Trophoblast cell (in vitro differentiated cells and primary cell): ENCODE measurements at regions not wholly inside any gene's neighbourhood (a gene's known extent, or its start where the extent isn't known, plus 50 kb on each side); places are given as distances from the start of the nearest gene placed in this dataset.
A peak's percentile ranks its signal among the peaks of the same experiment; 100 is the strongest.
"Not testable (repeated sequence)": the region's sequence is repeated elsewhere in the genome, so short reads cannot be mapped to it uniquely, and the experiment has no call there.

Experiments used
- DNase-seq, 2 donors: peaks; one replicate each; pipeline ENCODE4 v3.0.0-alpha.2; 2016
- H2AFZ ChIP-seq: 2 replicates; pipeline ENCODE4 v1.6.1; 2013; ENCODE audit warnings: low read length, moderate library complexity, mild to moderate bottlenecking; ENCODE audit not compliant: insufficient read depth, poor library complexity
- H2AK5ac ChIP-seq: 2 replicates; pipeline ENCODE4 v1.6.1; 2013; ENCODE audit warnings: mild to moderate bottlenecking, low read length
- H2BK120ac ChIP-seq: 2 replicates; pipeline ENCODE4 v1.6.1; 2013; ENCODE audit warnings: low read length, mild to moderate bottlenecking, moderate library complexity; ENCODE audit not compliant: insufficient read depth, poor library complexity
- H2BK12ac ChIP-seq: 2 replicates; pipeline ENCODE4 v1.6.1; 2013; ENCODE audit warnings: mild to moderate bottlenecking, low read length, moderate library complexity
- H2BK5ac ChIP-seq: 2 replicates; pipeline ENCODE4 v1.6.1; 2013; ENCODE audit warnings: low read length, low read depth, moderate library complexity, mild to moderate bottlenecking; ENCODE audit not compliant: poor library complexity
- H3K14ac ChIP-seq: 2 replicates; pipeline ENCODE4 v1.6.1; 2013; ENCODE audit warnings: mild to moderate bottlenecking, low read length
- H3K18ac ChIP-seq: 2 replicates; pipeline ENCODE4 v1.6.1; 2013; ENCODE audit warnings: mild to moderate bottlenecking, low read length
- H3K23ac ChIP-seq: 2 replicates; pipeline ENCODE4 v1.6.1; 2013; ENCODE audit warnings: low read length
- H3K27ac ChIP-seq: 2 replicates; pipeline ENCODE4 v1.5.1; 2013; ENCODE audit warnings: low read depth, mild to moderate bottlenecking, inconsistent platforms, low read length, moderate library complexity
- H3K27me3 ChIP-seq: 2 replicates; pipeline ENCODE4 v1.6.1; 2013; ENCODE audit warnings: inconsistent platforms, mild to moderate bottlenecking, low read length, moderate library complexity; ENCODE audit not compliant: insufficient read depth
- H3K36me3 ChIP-seq, 2 experiments: 1 replicate in 1 of 2; 2 replicates in 1 of 2; pipeline ENCODE4 v1.6.1; 2013; ENCODE audit warnings: low read length in 2 of 2, mild to moderate bottlenecking in 2 of 2, moderate library complexity in 1 of 2; ENCODE audit not compliant: insufficient read depth in 2 of 2, control insufficient read depth in 1 of 2
- H3K4ac ChIP-seq: 2 replicates; pipeline ENCODE4 v1.6.1; 2013; ENCODE audit warnings: low read depth, mild to moderate bottlenecking, low read length, moderate library complexity
- H3K4me1 ChIP-seq, 2 experiments: 1 replicate in 1 of 2; 2 replicates in 1 of 2; pipeline ENCODE4 v1.6.1; 2013; ENCODE audit warnings: low read length in 2 of 2, mild to moderate bottlenecking in 2 of 2, moderate library complexity in 1 of 2; ENCODE audit not compliant: insufficient read depth in 2 of 2, control insufficient read depth in 1 of 2
- H3K4me2 ChIP-seq: 2 replicates; pipeline ENCODE4 v1.6.1; 2013; ENCODE audit warnings: inconsistent platforms, mild to moderate bottlenecking, low read length, moderate library complexity
- H3K4me3 ChIP-seq: 2 replicates; pipeline ENCODE4 v1.5.1; 2013; ENCODE audit warnings: mild to moderate bottlenecking, low read depth, low read length, inconsistent platforms
- H3K79me1 ChIP-seq: one replicate; pipeline ENCODE4 v1.6.1; 2013; ENCODE audit warnings: low read length
- H3K79me2 ChIP-seq: 2 replicates; pipeline ENCODE4 v1.6.1; 2013; ENCODE audit warnings: low read length, mild to moderate bottlenecking; ENCODE audit not compliant: control insufficient read depth, insufficient read depth, poor library complexity
- H3K9ac ChIP-seq: 2 replicates; pipeline ENCODE4 v1.6.1; 2013; ENCODE audit warnings: mild to moderate bottlenecking, low read length
- H3K9me3 ChIP-seq: 2 replicates; pipeline ENCODE4 v1.6.1; 2013; ENCODE audit warnings: low read depth, mild to moderate bottlenecking, control low read depth, inconsistent platforms, low read length; ENCODE audit not compliant: insufficient read depth
- H4K12ac ChIP-seq: 2 replicates; pipeline ENCODE4 v1.6.1; 2013; ENCODE audit warnings: low read depth, mild to moderate bottlenecking, low read length, moderate library complexity
- H4K8ac ChIP-seq: 2 replicates; pipeline ENCODE4 v1.6.1; 2013; ENCODE audit warnings: low read depth, mild to moderate bottlenecking, low read length, moderate library complexity
- H4K91ac ChIP-seq: one replicate; pipeline ENCODE4 v1.6.1; 2013; ENCODE audit warnings: low read depth, mild to moderate bottlenecking, low read length, moderate library complexity
- WGBS: extraction: QIAGEN DNeasy Blood & Tissue Kit; methylation state at CpG from one replicate; pipeline ENCODE4 v1.1.7; 2013; ENCODE audit warnings: missing lambda C conversion rate; ENCODE audit not compliant: insufficient read length, insufficient coverage; ENCODE audit errors: extremely low coverage; 5-methylcytosine and 5-hydroxymethylcytosine counted together

DNA sequence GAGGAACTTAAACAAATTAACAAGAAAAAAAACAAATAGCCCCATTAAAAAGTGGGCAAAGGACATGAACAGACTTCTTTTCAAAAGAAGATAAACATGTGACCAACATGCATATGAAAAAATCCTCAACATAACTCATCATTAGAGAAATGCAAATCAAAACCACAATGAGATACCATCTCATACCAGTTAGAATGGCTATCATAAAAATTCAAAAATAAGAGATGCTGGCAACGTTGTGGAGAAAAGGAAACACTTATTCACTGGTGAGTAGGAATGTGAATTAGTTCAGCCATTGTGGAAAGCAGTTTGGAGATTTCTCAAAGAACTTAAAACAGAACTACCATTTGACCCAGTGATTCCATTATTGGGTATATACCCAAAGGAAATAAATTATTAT, 189.1 kb upstream of the TMEM106B start:
- not testable (repeated sequence) for H3K14ac ChIP-seq, H4K8ac ChIP-seq, H3K4ac ChIP-seq, H3K9me3 ChIP-seq, H3K9ac ChIP-seq, H3K27me3 ChIP-seq, DNase-seq, H2BK5ac ChIP-seq, H3K4me3 ChIP-seq, H2AK5ac ChIP-seq, H4K12ac ChIP-seq, H3K79me1 ChIP-seq, H3K23ac ChIP-seq, H3K36me3 ChIP-seq, H2BK12ac ChIP-seq, H2BK120ac ChIP-seq, H3K4me2 ChIP-seq, H2AFZ ChIP-seq, H3K27ac ChIP-seq, H3K79me2 ChIP-seq, H3K18ac ChIP-seq, H3K4me1 ChIP-seq, H4K91ac ChIP-seq
- no CpG with 5 or more reads among the region's 1 CpG for WGBS

- H3K27ac ChIP-seq = no peak overlapping the region
- no peak overlapping the region for H3K23ac ChIP-seq
- H3K4me1 ChIP-seq = peaks cover 3 to 5% of the 10 kb centered on the region in 2 experiments
- no peak overlapping the region for H2BK12ac ChIP-seq
- H3K14ac ChIP-seq = no peak overlapping the region
- H3K4me3 ChIP-seq = no peak overlapping the region
- no CpG with 5 or more reads among the region's 1 CpG for WGBS
- H3K27me3 ChIP-seq = no peaks in the 10 kb centered on the region
- H3K4me2 ChIP-seq = no peak overlapping the region
- no peak overlapping the region for H2AFZ ChIP-seq
- peaks cover 4% of the 10 kb centered on the region for H3K79me1 ChIP-seq
- no peaks in the 10 kb centered on the region for H3K36me3 ChIP-seq
- no peaks in the 10 kb centered on the region for H3K9me3 ChIP-seq
- H3K18ac ChIP-seq = no peak overlapping the region
- no peak overlapping the region for H2BK120ac ChIP-seq
- no peak overlapping the region for H3K9ac ChIP-seq
- H3K4ac ChIP-seq = no peak overlapping the region
- H4K8ac ChIP-seq = no peak overlapping the region
- peak in 1 of 2 donors; percentile 23 for DNase-seq
- no peaks in the 10 kb centered on the region for H3K79me2 ChIP-seq
- no peak overlapping the region for H2AK5ac ChIP-seq
- H2BK5ac ChIP-seq = no peak overlapping the region
- no peak overlapping the region for H4K12ac ChIP-seq
- no peak overlapping the region for H4K91ac ChIP-seq
Measured at GRCh38 chr7:12025246-12025645, 185.8 kb upstream of the TMEM106B start.

- no peak overlapping the region for H4K12ac ChIP-seq
- no peak overlapping the region for H3K4ac ChIP-seq
- H2AFZ ChIP-seq = no peak overlapping the region
- H3K79me2 ChIP-seq = no peaks in the 10 kb centered on the region
- H3K36me3 ChIP-seq = no peaks in the 10 kb centered on the region
- no peak overlapping the region for H3K9ac ChIP-seq
- H3K4me1 ChIP-seq = peaks cover 5% of the 10 kb centered on the region in 2 experiments
- no peak overlapping the region for H2AK5ac ChIP-seq
- no peaks in the 10 kb centered on the region for H3K27me3 ChIP-seq
- no peak overlapping the region for H3K27ac ChIP-seq
- H2BK5ac ChIP-seq = no peak overlapping the region
- H3K23ac ChIP-seq = no peak overlapping the region
- H3K9me3 ChIP-seq = no peaks in the 10 kb centered on the region
- no peak overlapping the region for H2BK120ac ChIP-seq
- H3K4me2 ChIP-seq = no peak overlapping the region
- no peak overlapping the region for H3K4me3 ChIP-seq
- no peak overlapping the region for H4K91ac ChIP-seq
- WGBS = no CpG with 5 or more reads among the region's 1 CpG
- no peak overlapping the region for H4K8ac ChIP-seq
- no peak overlapping the region for H3K14ac ChIP-seq
- peaks cover 4% of the 10 kb centered on the region for H3K79me1 ChIP-seq
- DNase-seq = peak; percentile 7 to 56
- no peak overlapping the region for H3K18ac ChIP-seq
- H2BK12ac ChIP-seq = no peak overlapping the region
Measured at GRCh38 chr7:12028508-12028907, 182.6 kb upstream of the TMEM106B start.

DNA sequence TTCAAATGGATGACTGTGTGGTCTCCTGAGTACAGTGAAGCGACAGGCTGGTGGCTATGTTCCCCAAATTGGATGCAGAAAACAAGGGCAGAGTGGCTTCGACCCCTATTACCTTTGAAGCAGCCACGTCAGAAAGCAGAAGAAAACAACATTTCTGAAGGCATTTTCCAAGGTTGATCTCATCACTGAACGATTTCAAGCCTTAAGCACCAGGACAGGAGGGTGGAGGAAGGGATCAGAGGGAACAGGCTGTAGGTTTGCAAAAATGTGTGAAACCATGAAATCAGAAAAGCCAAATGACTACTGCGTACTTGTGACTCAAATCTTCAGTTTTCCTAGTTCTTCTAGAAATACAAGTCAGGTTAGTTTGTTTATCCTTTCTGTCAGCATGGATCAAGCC, 181.0 kb upstream of the TMEM106B start:
- H3K14ac ChIP-seq = no peak overlapping the region

More for the DNA sequence above, 181.0 kb upstream of the TMEM106B start:
- H3K4me3 ChIP-seq = no peak overlapping the region
- peaks cover 5% of the 10 kb centered on the region in 2 experiments for H3K4me1 ChIP-seq
- no CpG with 5 or more reads among the region's 5 CpGs for WGBS
- peak overlapping the region; percentile 46 for H2BK120ac ChIP-seq
- H3K79me2 ChIP-seq = no peaks in the 10 kb centered on the region
- no peak overlapping the region for H3K4ac ChIP-seq
- H3K27me3 ChIP-seq = no peaks in the 10 kb centered on the region
- H3K4me2 ChIP-seq = peak overlapping the region; percentile 16
- no peaks in the 10 kb centered on the region for H3K9me3 ChIP-seq
- peak overlapping the region; percentile 14 for H4K8ac ChIP-seq
- no peak overlapping the region for H2AK5ac ChIP-seq
- peak overlapping the region; percentile 5 for H2AFZ ChIP-seq
- H2BK12ac ChIP-seq = peak overlapping the region; percentile 69
- H3K36me3 ChIP-seq = no peaks in the 10 kb centered on the region
- H3K79me1 ChIP-seq = peaks cover 4% of the 10 kb centered on the region
- H3K18ac ChIP-seq = peak overlapping the region; percentile 62
- no peak overlapping the region for H3K9ac ChIP-seq
- peak overlapping the region; percentile 54 for H3K27ac ChIP-seq
- H3K23ac ChIP-seq = no peak overlapping the region
- peak; percentile 81 to 95 for DNase-seq
- H4K91ac ChIP-seq = peak overlapping the region; percentile 4
- no peak overlapping the region for H4K12ac ChIP-seq
- peak overlapping the region; percentile 11 for H2BK5ac ChIP-seq
